ENCODE measurements at regions not wholly inside any gene's neighbourhood (a gene's known extent, or its start where the extent isn't known, plus 50 kb on each side); places are given as distances from the start of the nearest gene placed in this dataset.

DNA sequence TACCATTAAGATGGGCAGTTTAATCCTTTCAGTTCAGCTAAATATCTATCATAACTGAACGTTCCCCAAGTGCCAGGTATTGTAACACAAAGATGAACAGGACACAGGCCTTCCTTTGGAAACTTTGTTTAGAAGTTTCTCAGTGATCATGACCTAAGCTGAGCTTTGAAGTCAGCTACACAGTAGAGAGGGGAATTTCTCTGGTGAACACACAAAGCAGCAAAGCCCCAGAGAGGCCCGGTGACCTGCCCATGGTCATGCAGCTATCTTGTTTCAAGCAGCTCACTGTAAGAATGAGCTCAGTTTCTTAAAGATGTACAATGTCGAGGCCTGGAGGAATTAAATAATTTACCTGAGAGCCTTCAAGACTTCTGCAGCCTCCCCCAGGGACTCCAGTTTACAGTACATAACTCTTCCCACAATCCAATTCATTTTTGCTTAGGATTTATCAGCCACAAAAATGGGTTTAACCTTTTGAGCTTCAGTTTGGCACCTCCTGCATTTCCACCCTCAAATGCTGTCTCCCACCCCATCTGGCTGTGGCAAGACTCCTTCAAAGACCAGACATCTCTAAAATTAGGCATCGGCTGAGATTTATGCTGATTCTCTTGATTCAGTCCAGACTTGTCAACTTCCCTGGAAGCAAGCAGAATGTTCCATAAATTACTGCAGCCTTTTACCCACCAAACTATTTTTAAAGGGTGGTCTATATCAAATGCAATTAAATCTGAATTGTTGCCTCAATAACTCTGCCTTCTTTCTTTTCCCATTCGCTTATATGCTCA, 325.6 kb downstream of the TXNL1 start:
- Mint-ChIP-seq H3K4me1 (peaks cover 0 to 6% (median 0%) of the 10 kb centered on the region in 4 donors), H3K36me3 (no peaks in the 10 kb centered on the region), H3K4me3 (no peak overlapping the region), H3K9me3 (no peaks in the 10 kb centered on the region), H3K27ac (no peak overlapping the region), H3K27me3 (peaks cover 0 to 3% (median 0%) of the 10 kb centered on the region in 5 donors)
- POLR2A ChIA-PET: no interaction called here
- no peak for ATAC-seq
- DNase-seq: no peak

DNA sequence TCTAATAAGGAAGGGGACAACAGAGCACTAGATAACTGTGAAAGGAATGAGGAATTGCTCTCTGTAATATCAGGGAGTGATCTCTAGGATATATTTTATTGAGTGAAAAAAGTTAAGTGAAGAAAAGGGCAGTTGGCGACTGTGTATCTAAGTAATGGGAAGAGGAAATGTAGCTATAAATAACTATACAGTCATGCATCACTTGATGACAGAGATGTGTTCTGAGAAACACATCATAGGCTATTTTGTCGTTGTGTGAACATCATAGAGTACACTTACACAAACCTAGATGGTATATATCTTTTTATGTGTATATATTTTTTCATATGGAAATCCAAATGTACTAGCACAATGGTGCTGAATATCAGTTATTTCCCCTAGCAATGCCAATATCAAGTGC, 329.3 kb downstream of the TXNL1 start:
- ATAC-seq: no peak
- no peak for DNase-seq
- Mint-ChIP-seq H3K36me3 (no peaks in the 10 kb centered on the region), H3K27me3 (peaks cover 0 to 3% (median 0%) of the 10 kb centered on the region in 5 donors), H3K4me1 (peaks cover 0 to 6% (median 0%) of the 10 kb centered on the region in 4 donors), H3K4me3 (peak overlapping the region in 1 of 10 donors; percentile 5), H3K9me3 (no peaks in the 10 kb centered on the region), H3K27ac (no peak overlapping the region)
- POLR2A ChIA-PET: no interaction called here

DNA sequence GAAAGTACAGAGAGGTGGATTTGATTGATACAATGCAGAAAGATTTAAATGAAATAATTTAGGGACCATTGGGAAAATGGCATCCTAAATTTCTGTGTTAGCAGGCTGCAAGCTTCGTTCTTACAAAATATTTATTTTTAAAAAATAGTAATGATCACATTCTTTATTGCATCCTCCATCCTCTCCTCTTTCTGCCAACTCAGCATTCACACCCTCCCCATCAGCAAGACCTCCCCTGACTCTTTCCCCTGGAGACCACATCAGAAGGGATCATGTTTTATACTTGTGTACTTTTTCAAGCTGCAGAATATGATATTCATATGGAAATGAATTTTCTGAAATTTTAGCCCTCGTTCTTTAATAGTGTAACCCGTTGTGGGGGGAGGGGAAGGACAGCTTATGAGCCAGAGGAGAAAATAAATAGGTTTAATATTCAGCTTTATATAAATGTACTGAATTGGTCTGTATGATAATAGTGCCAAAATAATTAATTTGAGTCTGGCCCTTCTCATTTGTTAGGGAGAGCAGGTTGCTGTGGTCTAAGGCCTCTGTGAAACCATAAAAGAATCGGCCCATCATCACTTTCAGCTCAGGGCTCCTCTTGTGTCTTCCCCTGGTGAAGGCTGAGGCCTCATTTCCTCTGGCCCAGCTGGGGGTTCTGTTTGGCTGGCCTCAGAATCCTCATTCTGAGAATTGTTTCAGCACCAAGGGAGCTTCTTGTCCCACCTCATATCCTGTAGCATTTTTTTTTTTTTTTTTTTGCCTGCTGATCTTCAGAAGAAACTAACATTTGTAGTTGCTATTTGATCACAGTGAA, 330.8 kb downstream of the TXNL1 start:
- Mint-ChIP-seq H3K4me3 (no peak overlapping the region), H3K36me3 (no peaks in the 10 kb centered on the region), H3K9me3 (no peaks in the 10 kb centered on the region), H3K27me3 (peaks cover 0 to 4% (median 0%) of the 10 kb centered on the region in 5 donors), H3K4me1 (peaks cover 0 to 6% (median 0%) of the 10 kb centered on the region in 4 donors), H3K27ac (no peak overlapping the region)
- DNase-seq: no peak
- no peak for ATAC-seq
- POLR2A ChIA-PET: no interaction called here

DNA sequence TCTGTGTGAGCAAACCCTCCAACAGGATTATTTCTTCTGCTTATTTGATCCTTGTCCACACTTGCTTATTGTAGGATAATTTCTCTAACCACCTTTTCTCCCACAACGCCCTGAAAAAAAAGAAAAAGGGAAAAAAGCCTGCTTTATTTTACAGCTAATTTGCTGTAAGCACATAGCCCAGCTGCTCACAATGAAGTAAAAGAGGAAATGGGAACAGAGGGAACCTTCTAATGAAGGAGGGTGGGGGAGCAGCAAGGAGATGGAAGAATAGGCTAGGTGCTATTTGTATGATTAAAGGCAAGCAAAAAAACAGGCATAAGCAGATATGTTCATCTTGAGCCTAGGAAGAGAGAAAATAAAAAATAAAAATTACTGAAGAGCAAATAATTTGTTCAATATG, 331.6 kb downstream of the TXNL1 start:
- H3K36me3 Mint-ChIP-seq: no peaks in the 10 kb centered on the region
- H3K4me3 Mint-ChIP-seq: no peak overlapping the region
- ATAC-seq: no peak
- no peak for DNase-seq
- H3K27ac Mint-ChIP-seq: no peak overlapping the region
- H3K4me1 Mint-ChIP-seq: peaks cover 0 to 6% (median 0%) of the 10 kb centered on the region in 4 donors
- H3K27me3 Mint-ChIP-seq: peaks cover 0 to 6% (median 0%) of the 10 kb centered on the region in 5 donors
- POLR2A ChIA-PET: no interaction called here
- H3K9me3 Mint-ChIP-seq: no peaks in the 10 kb centered on the region

DNA sequence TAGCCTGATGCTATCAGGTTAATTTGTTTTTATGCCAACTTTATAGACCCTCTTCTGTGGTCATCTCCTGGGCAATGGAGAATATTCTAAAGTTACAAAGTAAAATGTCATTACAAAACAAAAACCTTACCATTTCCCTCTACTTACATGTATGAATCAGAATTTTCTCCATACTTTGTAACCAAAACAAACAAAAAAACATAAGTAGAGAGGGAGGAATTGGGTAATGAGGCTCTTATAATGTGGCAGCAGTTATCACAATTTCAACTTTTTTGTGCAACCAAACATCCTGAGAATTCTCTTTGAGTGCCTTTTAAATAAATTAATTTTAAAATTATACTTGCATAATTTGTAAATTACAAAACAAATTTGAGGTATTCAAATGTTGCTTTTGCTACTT, 332.8 kb downstream of the TXNL1 start:
- Mint-ChIP-seq H3K4me3 (no peak overlapping the region), H3K9me3 (no peaks in the 10 kb centered on the region), H3K27me3 (peaks cover 0 to 6% (median 0%) of the 10 kb centered on the region in 5 donors), H3K27ac (no peak overlapping the region), H3K36me3 (no peaks in the 10 kb centered on the region), H3K4me1 (peaks cover 0 to 6% (median 0%) of the 10 kb centered on the region in 4 donors)
- no peak for DNase-seq
- no peak for ATAC-seq
- POLR2A ChIA-PET: no interaction called here

DNA sequence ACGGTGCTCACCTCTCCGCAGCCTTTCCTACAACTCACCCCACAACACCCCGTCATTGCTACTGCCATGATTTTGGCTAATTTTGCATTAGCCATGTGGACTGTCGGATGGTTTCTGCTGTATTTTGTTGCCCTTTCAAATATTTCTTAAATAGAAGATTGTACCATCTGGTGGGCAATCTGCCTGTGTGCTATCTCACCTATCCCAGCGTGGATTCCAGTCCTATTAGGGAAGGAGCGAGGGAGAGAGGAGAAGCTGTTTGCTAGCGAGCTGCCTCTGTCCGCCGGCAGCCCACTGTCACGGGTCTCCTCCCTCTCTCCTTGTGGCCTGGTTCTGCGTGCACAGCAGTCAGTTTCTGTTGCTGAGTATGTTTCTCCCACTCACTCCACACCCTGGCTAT, 336.2 kb downstream of the TXNL1 start:
- Mint-ChIP-seq H3K27ac (no peak overlapping the region), H3K4me1 (no peaks in the 10 kb centered on the region), H3K4me3 (no peak overlapping the region), H3K9me3 (no peaks in the 10 kb centered on the region), H3K27me3 (peaks cover 0 to 3% (median 0%) of the 10 kb centered on the region in 5 donors), H3K36me3 (no peaks in the 10 kb centered on the region)
- ATAC-seq (no peak), DNase-seq (no peak)
- POLR2A ChIA-PET: no interaction called here

DNA sequence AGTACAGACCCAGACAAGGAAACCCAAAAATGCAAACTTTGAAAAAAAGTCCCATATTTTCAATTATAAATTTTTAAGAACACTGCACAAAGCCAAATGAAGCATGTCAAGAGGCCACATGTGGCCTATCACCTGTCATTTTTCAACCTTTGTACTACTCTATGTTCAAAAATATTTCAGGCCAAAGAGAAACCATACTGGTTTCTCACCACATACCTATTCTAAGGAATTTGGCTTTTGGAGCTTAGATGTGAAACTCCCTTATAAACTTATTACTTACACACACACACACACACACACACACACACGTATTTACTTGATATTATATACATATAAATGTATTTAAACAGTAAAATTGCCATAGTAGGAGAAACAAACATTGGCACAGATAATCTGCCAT, 338.7 kb downstream of the TXNL1 start:
- H3K9me3 Mint-ChIP-seq: no peaks in the 10 kb centered on the region
- ATAC-seq (no peak), DNase-seq (no peak)
- no peak overlapping the region for H3K4me3 Mint-ChIP-seq
- H3K36me3 Mint-ChIP-seq: no peaks in the 10 kb centered on the region
- H3K4me1 Mint-ChIP-seq: peaks cover 1 to 3% (median 2%) of the 10 kb centered on the region in 4 donors
- POLR2A ChIA-PET: interaction anchor here (0.5 kb wide), 1 partner anchor 278 kb away, joined by 4 read pairs; no protein-coding TSS in a partner anchor
- H3K27me3 Mint-ChIP-seq: peaks cover 0 to 3% (median 0%) of the 10 kb centered on the region in 5 donors
- H3K27ac Mint-ChIP-seq: no peak overlapping the region

DNA sequence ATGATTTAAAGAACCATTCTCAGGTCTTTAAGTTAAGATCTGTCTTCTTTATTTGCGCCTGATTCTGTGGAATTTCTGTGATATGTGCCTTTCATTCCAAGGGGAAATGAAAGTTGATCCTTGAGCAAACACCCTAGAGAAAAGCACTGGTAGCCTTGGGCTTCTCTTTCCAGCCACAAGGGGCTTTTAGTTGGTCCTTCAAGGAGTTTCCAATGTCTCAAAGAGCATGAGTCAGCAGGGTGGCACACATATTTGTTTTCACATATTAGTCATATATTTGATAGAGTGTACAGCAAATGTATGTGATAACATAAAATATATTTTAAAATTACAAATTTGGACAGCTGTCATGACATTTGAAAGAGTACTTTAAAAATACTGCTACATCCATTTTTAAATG, 339.5 kb downstream of the TXNL1 start:
- peaks cover 0 to 3% (median 0%) of the 10 kb centered on the region in 5 donors for H3K27me3 Mint-ChIP-seq
- no peaks in the 10 kb centered on the region for H3K9me3 Mint-ChIP-seq
- H3K4me3 Mint-ChIP-seq: no peak overlapping the region
- POLR2A ChIA-PET: no interaction called here
- no peaks in the 10 kb centered on the region for H3K36me3 Mint-ChIP-seq
- H3K27ac Mint-ChIP-seq: no peak overlapping the region
- ATAC-seq: no peak
- DNase-seq: no peak
- peaks cover 3 to 7% (median 4%) of the 10 kb centered on the region in 4 donors for H3K4me1 Mint-ChIP-seq

DNA sequence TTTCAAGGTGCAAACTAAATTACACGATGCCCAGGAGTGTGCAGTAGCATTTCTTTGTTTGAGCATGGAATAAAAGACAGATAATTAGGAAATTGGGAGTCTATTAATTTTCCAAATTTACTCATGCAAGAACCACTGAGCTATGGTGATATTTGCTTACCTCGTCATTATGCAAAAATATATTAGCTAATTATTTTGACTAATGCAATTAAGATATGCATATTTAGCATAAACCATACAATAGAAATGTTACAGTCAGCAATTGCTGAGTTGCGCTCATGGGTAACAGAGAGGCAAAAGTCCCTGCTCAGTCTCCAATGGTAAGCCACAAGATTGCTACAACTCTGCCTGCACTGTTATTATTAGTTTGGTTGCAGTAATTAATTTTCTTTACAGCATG, 342.0 kb downstream of the TXNL1 start:
- Mint-ChIP-seq H3K27me3 (no peaks in the 10 kb centered on the region), H3K4me3 (no peak overlapping the region), H3K36me3 (no peaks in the 10 kb centered on the region), H3K9me3 (peaks cover 0 to 3% (median 0%) of the 10 kb centered on the region in 9 donors), H3K4me1 (peaks cover 3 to 7% (median 4%) of the 10 kb centered on the region in 4 donors), H3K27ac (no peak overlapping the region)
- POLR2A ChIA-PET: no interaction called here
- ATAC-seq (no peak), DNase-seq (no peak)

DNA sequence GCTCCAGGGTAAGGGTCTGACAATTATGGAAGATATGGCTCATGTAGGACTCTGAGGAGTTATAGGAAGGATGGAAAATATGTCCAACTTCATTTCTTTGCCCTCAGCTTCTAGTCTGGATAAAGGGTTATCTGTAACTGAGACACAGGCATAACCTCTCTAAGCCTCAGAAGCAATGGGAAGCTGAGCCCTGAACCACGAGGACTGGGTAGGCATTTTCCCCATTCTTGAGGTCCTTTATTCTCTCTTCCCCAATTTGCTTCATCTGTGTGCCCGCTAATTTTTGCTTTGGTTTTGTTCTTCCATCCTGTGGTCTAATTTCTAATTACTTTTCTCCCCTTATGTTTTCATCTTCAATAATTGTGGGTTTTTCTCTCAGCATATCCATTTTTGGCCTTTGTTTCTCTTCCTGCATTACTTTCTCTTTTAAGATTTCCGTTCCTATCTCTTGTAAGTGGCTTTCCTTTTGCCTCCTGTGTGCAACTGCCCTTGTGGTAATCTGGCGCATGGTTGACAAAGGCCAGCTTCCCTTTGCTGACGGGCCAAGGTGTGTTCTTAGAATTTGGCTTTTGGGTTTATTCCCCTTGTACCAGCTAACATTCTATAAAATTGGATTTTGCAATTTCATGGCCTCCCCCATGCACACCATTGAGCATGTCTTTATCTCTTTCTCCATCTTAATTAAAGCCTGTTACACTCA, 343.8 kb downstream of the TXNL1 start:
- DNase-seq (no peak), ATAC-seq (no peak)
- Mint-ChIP-seq H3K36me3 (no peaks in the 10 kb centered on the region), H3K4me3 (peak overlapping the region in 2 of 10 donors; percentile 20 to 40), H3K4me1 (peaks cover 3 to 11% (median 5%) of the 10 kb centered on the region in 4 donors), H3K27ac (no peak overlapping the region), H3K27me3 (peaks cover 0 to 2% (median 0%) of the 10 kb centered on the region in 5 donors), H3K9me3 (peaks cover 0 to 3% (median 0%) of the 10 kb centered on the region in 9 donors)
- POLR2A ChIA-PET: no interaction called here

DNA sequence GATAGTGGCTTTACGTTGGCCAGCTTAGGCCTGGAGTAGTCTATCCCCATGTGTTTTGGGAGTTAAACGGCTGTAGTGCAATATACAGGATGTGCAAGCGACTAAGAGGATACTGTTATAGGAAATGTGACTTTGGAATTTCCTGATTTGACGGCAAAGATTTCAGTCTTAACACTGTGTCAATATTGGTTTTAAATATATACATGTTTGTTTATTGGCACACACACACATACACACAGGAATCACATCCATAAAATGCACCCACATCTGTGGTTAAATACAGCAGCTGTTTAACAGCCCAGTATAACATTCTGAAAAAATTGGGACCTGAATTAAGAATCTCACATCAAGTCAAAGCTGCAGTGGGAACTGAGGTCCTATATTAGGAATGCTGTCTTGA, 347.1 kb downstream of the TXNL1 start:
- peaks cover 0 to 10% (median 3%) of the 10 kb centered on the region in 5 donors for H3K27me3 Mint-ChIP-seq
- H3K4me3 Mint-ChIP-seq: no peak overlapping the region
- peaks cover 0 to 3% (median 0%) of the 10 kb centered on the region in 9 donors for H3K9me3 Mint-ChIP-seq
- POLR2A ChIA-PET: no interaction called here
- ATAC-seq (no peak), DNase-seq (no peak)
- no peaks in the 10 kb centered on the region for H3K36me3 Mint-ChIP-seq
- peaks cover 3 to 16% (median 5%) of the 10 kb centered on the region in 4 donors for H3K4me1 Mint-ChIP-seq
- no peak overlapping the region for H3K27ac Mint-ChIP-seq

DNA sequence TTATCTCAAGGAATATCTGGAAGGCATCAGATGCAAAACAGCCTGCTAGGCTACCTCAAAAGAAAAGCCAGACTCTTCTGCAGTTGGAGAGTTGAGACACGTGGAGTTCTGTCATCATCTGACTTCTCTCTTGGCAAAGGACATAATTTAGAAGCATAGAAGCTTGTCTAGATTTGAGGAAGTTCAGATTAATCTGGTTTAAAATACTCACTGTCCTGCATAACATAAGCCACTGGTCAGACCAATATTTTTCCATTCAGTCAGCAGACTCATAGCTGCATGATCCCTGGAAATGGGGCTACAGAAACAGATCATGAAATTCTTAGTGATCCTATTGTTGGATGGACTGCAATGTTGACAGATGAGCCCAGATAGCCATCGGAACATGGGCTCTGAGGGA, 349.0 kb downstream of the TXNL1 start:
- Mint-ChIP-seq H3K4me1 (peaks cover 0 to 10% (median under 1%) of the 10 kb centered on the region in 4 donors), H3K36me3 (no peaks in the 10 kb centered on the region), H3K27ac (no peak overlapping the region), H3K4me3 (no peak overlapping the region), H3K27me3 (peaks cover 0 to 14% (median 3%) of the 10 kb centered on the region in 5 donors), H3K9me3 (peaks cover 0 to 3% (median 0%) of the 10 kb centered on the region in 9 donors)
- DNase-seq: no peak
- ATAC-seq: no peak
- POLR2A ChIA-PET: no interaction called here
